ENCODE measurements at regions not wholly inside any gene's neighbourhood (a gene's known extent, or its start where the extent isn't known, plus 50 kb on each side); places are given as distances from the start of the nearest gene placed in this dataset.

GRCh38 chr4:121462660-121463261, 81.9 kb upstream of the QRFPR start:
- peak; percentile 36 to 66 (median 51) for TF ChIP-seq CTCF (IDR thresholded peaks at IDR 0.05)
- no peak for TF ChIP-seq POLR2AphosphoS5 (IDR thresholded peaks at IDR 0.05)
- no peak for TF ChIP-seq EP300 (IDR thresholded peaks at IDR 0.05)
- TF ChIP-seq POLR2A (IDR thresholded peaks at IDR 0.05; ENCODE audit: low read depth) = no peak

All from esophagus muscularis mucosa (tissue), 4 donors.